Gastroesophageal sphincter (tissue), 4 donors: ENCODE measurements at regions not wholly inside any gene's neighbourhood (a gene's known extent, or its start where the extent isn't known, plus 50 kb on each side); places are given as distances from the start of the nearest gene placed in this dataset.

Source experiments
- ATAC-seq: fragments of 150-250 bp; one replicate; pipeline ENCODE4 v1.9.1; 2016; ENCODE audit warnings: mild to moderate bottlenecking, moderate library complexity
- H3K27ac ChIP-seq, 4 donors: fragments of 200-600 bp; sonication (generic) in 3 of 4; 1 replicate in 3 of 4; 2 replicates in 1 of 4; pipeline ENCODE4 v1.5.1; 2016 to 2019
- H3K27me3 ChIP-seq: fragments of 200-600 bp; sonication (generic); one replicate; pipeline ENCODE4 v1.5.1; 2019
- H3K36me3 ChIP-seq, 2 donors: fragments of 200-600 bp; sonication (generic); one replicate each; pipeline ENCODE4 v1.5.1; 2019; ENCODE audit warnings: control low read depth in 1 of 2
- H3K4me1 ChIP-seq, 3 donors: fragments of 200-600 bp; sonication (generic); 1 replicate in 2 of 3; 2 replicates in 1 of 3; pipeline ENCODE4 v1.5.1; 2016 to 2019; ENCODE audit warnings: control low read depth in 2 of 3
- H3K4me3 ChIP-seq, 2 donors: fragments of 200-600 bp; sonication (generic); one replicate each; pipeline ENCODE4 v1.5.1; 2019; ENCODE audit warnings: mild to moderate bottlenecking in 1 of 2, moderate library complexity in 1 of 2
- H3K9me3 ChIP-seq, 3 donors: fragments of 200-600 bp; sonication (generic); one replicate each; pipeline ENCODE4 v1.5.1; 2017 to 2019; ENCODE audit warnings: control low read depth in 2 of 3
- EP300 ChIP-seq: sonication (generic); formaldehyde crosslinking; IDR thresholded peaks from one replicate; pipeline ENCODE4 v1.6.1; 2017; ENCODE audit warnings: antibody characterized with exemption, mild to moderate bottlenecking
- POLR2A ChIP-seq, 2 donors: fragments of 450-650 bp; IDR thresholded peaks; one replicate each; pipeline ENCODE4 v1.6.1; 2017; ENCODE audit warnings: antibody characterized with exemption in 2 of 2, mild to moderate bottlenecking in 2 of 2, moderate library complexity in 1 of 2
- POLR2AphosphoS5 ChIP-seq: sonication (generic); formaldehyde crosslinking; IDR thresholded peaks from one replicate; pipeline ENCODE4 v1.6.1; 2017; ENCODE audit warnings: antibody characterized with exemption
- WGBS, 2 donors: methylation state at CpG; one replicate each; pipeline ENCODE4 v1.1.5; 2018; ENCODE audit warnings: low coverage in 1 of 2; 5-methylcytosine and 5-hydroxymethylcytosine counted together
- TF ChIP-seq, protein P1 (sequence below), 4 experiments: fragments of 200-600 bp in 2 of 4; fragments of 450-650 bp in 2 of 4; sonication (generic) in 1 of 4; IDR thresholded peaks; one replicate each; pipeline ENCODE4 v1.5.1; 2017 to 2019; ENCODE audit warnings: antibody characterized with exemption in 4 of 4, mild to moderate bottlenecking in 2 of 4, moderate library complexity in 2 of 4

DNA sequence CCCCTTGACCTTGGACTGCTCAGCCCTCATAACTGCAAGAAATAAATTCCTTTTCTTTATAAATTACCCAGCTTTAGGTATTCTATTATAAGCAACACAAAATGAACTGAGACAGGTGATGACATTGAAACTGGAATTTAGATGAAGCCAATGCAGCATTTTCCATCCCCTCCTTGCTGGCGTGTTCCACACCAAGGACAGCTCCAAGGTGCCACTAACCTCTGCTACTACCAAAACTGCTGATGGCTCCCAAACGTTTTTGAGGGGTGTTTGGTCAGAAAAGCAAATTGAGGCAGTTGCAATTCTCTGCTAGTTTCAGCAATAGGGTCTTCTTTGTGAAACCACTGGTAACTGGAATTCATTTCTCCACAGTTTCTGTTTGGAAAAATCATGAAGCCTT is 124.8 kb downstream of the DRD1 start:
- Histone ChIP-seq H3K27me3 (no peaks in the 10 kb centered on the region), H3K27ac (no peak overlapping the region), H3K4me3 (no peak overlapping the region), H3K9me3 (no peaks in the 10 kb centered on the region), H3K36me3 (no peaks in the 10 kb centered on the region), H3K4me1 (no peaks in the 10 kb centered on the region)
- WGBS, 2 donors: 22% methylated on average over 2 of the region's 2 CpGs; no CpG with 5 or more reads in 1 of the 2 donors
- no peak for ATAC-seq
- TF ChIP-seq POLR2AphosphoS5 (no peak), EP300 (no peak)

DNA sequence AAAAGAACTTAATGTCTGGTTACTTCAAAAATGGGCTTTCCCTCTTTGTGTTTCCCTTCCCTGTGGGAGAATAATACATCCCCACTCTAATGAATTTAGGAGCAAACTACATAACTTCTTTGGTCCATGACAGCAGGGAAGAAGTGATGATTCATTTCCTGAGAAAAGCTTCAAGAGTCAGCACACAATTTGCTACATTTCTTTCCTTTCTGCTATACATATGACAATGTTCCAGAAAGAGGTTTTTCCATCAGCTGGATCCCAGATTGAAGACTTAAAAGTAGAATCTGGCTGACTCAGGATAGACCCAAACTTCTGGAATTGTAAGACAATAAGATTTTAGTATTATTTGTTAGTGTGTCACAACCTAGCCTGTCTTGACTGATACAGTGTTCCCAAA is 126.1 kb downstream of the DRD1 start:
- no peaks in the 10 kb centered on the region for H3K27me3 ChIP-seq
- H3K36me3 ChIP-seq: no peaks in the 10 kb centered on the region
- no peak for TF ChIP-seq POLR2AphosphoS5
- TF ChIP-seq POLR2A (IDR thresholded peaks at IDR 0.05): no peak
- TF ChIP-seq, protein P1, sequence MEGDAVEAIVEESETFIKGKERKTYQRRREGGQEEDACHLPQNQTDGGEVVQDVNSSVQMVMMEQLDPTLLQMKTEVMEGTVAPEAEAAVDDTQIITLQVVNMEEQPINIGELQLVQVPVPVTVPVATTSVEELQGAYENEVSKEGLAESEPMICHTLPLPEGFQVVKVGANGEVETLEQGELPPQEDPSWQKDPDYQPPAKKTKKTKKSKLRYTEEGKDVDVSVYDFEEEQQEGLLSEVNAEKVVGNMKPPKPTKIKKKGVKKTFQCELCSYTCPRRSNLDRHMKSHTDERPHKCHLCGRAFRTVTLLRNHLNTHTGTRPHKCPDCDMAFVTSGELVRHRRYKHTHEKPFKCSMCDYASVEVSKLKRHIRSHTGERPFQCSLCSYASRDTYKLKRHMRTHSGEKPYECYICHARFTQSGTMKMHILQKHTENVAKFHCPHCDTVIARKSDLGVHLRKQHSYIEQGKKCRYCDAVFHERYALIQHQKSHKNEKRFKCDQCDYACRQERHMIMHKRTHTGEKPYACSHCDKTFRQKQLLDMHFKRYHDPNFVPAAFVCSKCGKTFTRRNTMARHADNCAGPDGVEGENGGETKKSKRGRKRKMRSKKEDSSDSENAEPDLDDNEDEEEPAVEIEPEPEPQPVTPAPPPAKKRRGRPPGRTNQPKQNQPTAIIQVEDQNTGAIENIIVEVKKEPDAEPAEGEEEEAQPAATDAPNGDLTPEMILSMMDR (IDR thresholded peaks at IDR 0.05): no peak
- TF ChIP-seq EP300: no peak
- no peaks in the 10 kb centered on the region for H3K4me1 ChIP-seq
- ATAC-seq: no peak
- H3K4me3 ChIP-seq: no peak overlapping the region
- no peak overlapping the region for H3K27ac ChIP-seq
- no peaks in the 10 kb centered on the region for H3K9me3 ChIP-seq

DNA sequence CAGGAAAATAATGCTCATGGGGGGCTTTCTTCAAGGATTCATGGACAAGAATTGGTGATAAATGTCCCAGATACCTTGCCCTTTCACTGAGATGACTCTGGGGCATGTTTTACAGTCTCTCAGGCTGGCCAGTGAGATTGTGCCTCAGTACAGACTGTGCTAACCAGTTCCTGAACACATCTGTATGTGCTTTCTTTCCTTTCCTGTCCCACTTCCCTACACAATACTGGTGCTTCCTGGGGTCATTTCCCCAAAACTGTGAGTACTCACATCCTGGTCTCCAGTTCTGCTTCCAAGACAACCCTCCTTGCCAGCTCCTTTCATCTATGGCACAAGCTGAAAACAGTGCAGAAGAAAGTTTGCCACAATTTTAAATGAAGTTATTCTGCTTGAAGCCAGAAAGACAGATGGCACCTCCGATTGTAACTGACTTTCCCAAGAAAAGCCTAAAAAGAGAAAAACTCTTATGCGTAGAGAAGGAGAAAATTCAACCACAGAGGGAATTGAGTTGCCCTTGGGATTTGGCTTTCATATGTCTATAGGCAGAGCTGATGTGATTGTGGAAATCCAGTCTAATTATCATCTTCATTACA is 134.7 kb downstream of the DRD1 start:
- Histone ChIP-seq H3K27me3 (peaks cover 6% of the 10 kb centered on the region), H3K4me1 (no peaks in the 10 kb centered on the region), H3K9me3 (peaks cover 0 to 5% (median 0%) of the 10 kb centered on the region in 3 donors), H3K27ac (no peak overlapping the region), H3K36me3 (no peaks in the 10 kb centered on the region), H3K4me3 (no peak overlapping the region)
- WGBS, 2 donors: 64 to 78% methylated on average over 2 of the region's 2 CpGs
- ATAC-seq: no peak
- TF ChIP-seq, protein P1 (IDR thresholded peaks at IDR 0.05): no peak
- TF ChIP-seq POLR2AphosphoS5: no peak
- no peak for TF ChIP-seq POLR2A (IDR thresholded peaks at IDR 0.05)
- TF ChIP-seq EP300: no peak

DNA sequence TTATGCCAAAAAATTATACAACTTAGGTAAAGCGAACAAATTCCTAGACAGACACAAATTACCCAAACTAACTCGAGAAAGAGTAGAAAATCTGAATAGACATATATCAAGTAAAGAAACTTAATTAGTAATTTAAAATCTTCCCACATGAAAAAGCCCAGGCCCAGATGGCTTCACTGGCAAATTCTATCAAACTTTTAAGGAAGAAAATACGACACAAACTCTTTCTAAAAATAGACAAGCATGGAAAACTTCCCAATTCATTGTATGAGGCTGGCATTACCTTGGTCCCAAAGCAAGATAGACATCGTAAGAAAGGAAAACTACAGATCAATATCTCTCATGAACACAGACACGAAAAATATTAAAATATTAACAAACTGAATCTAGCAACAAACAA is 135.3 kb downstream of the DRD1 start:
- TF ChIP-seq EP300 (no peak), POLR2A (IDR thresholded peaks at IDR 0.05) (no peak), POLR2AphosphoS5 (no peak)
- TF ChIP-seq, protein P1 (IDR thresholded peaks at IDR 0.05): no peak
- Histone ChIP-seq H3K9me3 (peaks cover 0 to 10% (median 0%) of the 10 kb centered on the region in 3 donors), H3K4me1 (no peaks in the 10 kb centered on the region), H3K4me3 (no peak overlapping the region), H3K27ac (no peak overlapping the region), H3K27me3 (peaks cover 6% of the 10 kb centered on the region), H3K36me3 (no peaks in the 10 kb centered on the region)
- no peak for ATAC-seq
- WGBS, 2 donors: 68 to 79% methylated on average over 5 of the region's 5 CpGs

DNA sequence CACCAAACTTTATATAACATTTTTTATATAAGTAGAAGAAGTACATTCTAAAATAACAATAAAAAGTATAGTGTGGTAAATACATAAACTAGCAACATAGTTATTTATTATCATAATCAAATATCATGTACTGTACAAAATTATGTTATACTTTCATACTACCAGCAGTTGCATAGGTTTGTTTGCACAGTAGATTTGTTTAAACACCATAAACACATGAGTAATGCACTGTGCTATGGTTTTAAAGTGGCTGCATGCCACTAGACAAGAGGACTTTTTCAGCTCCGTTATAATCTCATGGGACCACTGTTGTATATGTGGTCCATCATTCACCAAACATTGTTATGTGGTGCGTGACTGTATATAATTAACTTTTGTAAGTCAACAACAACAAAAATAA is 137.6 kb downstream of the DRD1 start:
- no peak for ATAC-seq

More for the DNA sequence above, 137.6 kb downstream of the DRD1 start:
- Histone ChIP-seq H3K4me3 (no peak overlapping the region), H3K36me3 (no peaks in the 10 kb centered on the region), H3K4me1 (no peaks in the 10 kb centered on the region), H3K27me3 (peaks cover 4% of the 10 kb centered on the region), H3K9me3 (peaks cover 0 to 13% (median 0%) of the 10 kb centered on the region in 3 donors), H3K27ac (no peak overlapping the region)
- WGBS, 2 donors: 50 to 85% methylated on average over 2 of the region's 2 CpGs
- no peak for TF ChIP-seq POLR2A (IDR thresholded peaks at IDR 0.05)
- TF ChIP-seq POLR2AphosphoS5: no peak
- TF ChIP-seq, protein P1 (IDR thresholded peaks at IDR 0.05): no peak
- TF ChIP-seq EP300: no peak
